Cerebellar nuclear complex (tissue), 1 donor: ENCODE measurements at regions not wholly inside any gene's neighbourhood (a gene's known extent, or its start where the extent isn't known, plus 50 kb on each side); places are given as distances from the start of the nearest gene placed in this dataset.

Source experiments
- DNase-seq, 2 experiments: peaks; one replicate each; lab custom pipeline; 2025; lab: John Stamatoyannopoulos, UW

DNA sequence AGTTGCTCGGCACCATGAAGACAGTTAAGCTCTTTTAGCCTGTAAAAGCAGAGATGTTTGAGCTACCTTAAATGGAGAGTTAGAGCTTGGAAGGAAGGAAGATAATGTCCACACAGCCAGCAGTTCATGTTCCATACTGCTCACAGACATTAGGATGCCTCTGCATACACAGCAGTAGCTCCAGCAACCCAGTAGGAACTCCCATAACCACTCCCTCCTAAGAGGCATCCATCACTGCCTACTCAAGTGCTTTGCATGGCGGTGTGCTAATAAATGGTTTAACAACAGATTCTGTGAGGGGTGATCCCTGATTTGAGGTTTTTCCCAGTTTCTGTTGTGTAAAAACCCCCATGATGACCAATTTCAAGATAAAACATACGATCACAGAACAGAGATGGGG lies 286.4 kb downstream of the HACE1 start:
- no peak for DNase-seq

DNA sequence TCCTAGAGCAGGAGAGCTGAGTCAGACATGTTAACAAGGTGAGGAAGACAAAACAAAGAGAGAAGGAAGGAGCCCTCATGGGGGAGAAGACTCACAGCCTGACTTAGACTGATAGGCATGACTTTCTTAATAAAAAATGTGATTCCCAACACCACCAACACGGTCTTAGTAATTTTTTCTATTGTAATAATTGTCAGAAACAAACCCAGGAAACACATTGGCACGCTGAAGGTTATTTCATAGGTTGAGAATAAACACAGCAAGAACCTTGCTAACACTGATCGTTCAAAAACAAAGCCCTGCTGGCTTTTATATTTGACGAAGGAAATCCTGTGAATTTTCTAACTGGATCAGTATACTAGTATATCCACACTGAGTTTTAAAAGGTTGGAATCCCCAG lies 286.8 kb downstream of the HACE1 start:
- no peak for DNase-seq

DNA sequence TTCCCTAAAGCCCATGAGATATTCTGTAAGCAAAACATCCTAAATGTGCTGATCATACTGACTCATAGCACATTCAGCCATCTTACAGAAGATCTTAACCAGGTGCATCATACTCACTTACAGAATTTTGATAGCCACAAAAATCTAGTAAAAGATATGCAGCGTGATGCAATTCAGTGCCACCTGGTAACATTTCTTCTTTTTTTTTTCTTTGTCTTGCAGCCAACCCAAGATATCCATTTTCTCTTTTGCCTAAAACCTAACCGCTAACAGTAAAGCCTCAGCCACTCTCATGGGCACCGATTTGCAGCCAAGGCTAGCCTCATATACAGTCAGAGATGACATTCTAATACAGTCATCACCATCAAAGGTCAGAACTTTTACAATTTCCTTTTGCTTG lies 293.3 kb downstream of the HACE1 start:
- DNase-seq, result no peak

DNA sequence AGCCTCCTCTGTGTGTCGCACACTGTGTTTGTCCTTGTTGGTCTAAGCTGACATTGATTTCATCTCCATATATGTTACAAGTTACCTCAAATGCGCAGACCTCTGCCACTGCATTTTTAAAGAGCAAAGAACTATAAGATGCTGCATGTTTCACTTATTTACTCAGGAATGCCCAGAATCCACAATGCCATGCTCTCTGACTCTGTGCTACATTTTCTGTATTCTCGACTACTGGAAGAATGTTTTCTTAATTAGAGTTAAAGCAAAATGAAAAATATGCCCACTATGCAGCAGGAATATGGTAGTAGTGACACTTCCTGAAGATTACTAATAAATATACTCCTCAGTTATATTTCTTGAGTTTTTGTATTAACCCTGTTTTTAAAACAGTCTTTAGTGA lies 296.4 kb downstream of the HACE1 start:
- no peak for DNase-seq

DNA sequence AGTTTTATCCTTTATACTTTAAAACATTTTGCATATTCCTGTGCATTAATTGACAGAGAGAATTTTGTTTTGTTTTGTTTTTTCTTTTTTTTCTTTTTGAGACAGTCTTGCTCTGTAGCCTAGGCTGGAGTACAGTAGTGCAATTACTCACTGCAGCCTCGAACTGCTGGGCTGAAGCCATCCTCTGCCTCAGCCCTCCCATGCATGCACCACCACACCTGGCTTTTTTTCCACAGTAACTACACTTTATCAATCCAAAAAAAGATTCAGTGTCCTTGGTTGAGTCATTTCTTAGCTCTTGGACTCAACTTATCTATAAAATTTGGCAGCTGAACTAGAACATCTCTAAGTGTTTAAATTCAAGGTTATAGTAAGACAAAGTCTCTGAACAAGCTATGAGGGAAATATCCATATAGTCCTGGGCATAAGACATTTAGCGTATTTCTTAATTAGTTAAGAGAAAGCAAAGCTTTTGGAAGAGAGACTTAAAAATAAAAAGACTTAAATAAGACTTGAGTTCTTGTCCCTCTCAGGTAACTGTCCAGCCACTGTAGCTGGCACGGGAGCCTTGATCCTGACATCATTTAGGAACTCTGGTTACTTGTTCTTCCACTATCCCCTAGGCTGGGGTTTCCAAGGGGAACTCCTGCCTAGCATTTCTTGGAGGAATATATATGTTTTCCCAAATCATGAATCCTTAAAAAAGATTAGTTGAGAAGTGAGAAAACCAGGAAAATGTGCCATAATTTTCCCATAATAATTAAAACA lies 300.1 kb downstream of the HACE1 start:
- no peak for DNase-seq

DNA sequence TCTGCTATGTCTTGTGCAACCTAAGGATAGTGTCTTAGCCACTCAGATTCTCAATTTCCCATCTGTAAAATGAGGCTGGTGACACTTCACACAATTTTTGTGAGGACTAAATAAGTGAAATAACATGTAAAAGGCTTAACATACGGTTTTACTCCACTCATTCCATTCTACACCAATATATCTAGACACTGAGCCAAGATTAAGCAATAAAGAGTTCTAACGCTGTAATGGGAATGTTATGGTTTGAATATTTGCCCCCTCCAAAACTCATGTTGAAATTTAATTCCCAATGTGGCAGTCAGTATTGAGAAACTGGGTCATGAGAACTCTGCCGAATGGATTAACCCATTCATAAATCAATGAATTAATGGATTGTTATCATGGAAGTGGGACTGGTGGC lies 301.0 kb downstream of the HACE1 start:
- no peak for DNase-seq

DNA sequence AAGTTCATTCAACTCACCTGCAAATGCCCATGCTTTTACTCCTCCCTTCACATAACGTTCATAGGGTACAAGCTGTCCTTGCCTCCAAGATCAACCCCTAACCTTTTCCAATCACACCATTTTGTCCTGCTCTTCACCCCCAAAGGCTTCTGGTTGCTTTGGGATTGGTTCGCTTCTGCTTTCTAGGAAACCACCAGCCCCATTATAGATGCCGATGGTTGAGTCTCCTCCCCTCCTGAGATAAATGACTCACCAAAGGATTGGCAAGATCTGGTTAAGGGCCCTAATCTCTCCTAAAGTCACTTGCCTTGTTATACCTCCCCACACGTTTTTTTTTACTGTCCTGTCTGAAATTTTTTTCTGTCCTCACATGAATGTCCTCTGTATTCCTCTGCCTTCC lies 311.4 kb downstream of the HACE1 start:
- DNase-seq, result no peak

DNA sequence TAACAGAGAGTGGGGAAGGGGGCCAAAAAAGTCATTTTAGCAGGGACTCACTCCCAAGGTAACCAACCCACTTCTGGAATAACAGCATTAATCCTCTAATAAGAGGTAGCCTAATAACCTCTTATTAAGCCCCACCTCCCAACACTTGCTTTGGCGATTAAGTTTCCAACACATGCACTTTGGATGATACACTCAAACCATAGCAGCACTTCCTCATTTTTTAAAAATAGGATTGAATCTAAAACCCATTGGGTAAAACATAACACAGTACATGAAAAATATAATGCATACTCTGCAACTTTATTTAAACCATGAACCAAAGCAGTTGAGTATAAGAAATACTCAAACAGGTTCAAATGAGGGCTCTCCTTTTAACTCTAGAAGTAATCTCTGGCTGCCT lies 318.3 kb downstream of the HACE1 start:
- no peak for DNase-seq

DNA sequence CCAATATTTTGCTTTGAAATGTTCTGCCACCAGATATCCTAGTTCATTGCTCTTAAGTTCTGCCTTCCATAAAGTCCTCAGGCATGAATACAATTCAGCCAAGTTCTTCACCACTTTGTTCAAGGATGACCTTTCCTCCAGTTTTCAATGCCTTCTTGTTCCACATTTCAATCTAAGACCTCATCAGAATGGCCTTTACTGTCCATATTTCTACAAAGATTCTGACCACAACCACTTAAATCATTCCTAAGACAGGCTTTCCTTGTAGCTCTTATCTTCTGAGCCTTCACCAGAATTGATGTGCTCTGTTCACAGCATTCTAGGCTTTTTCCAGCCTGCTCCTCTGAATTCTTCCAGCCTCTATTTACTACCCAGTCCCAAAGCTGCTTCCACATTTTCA lies 319.0 kb downstream of the HACE1 start:
- DNase-seq, result no peak

DNA sequence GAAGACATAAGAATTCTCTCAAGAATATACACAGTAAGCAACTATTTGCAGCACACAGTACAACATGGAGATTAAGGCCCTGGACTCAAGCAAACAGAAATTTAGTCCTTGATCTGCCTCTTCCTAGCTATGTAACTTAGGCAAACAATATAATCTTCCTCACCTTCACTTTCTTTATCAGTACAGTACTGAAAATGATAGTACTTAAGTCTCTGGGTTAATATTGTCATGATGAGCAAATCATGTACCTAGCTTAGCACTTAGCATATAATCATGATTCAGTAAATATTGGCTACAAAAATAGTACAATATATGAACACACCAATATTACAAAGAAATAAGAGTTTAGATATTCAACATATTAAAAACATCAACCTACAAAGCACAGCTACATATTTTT lies 320.5 kb downstream of the HACE1 start:
- no peak for DNase-seq

DNA sequence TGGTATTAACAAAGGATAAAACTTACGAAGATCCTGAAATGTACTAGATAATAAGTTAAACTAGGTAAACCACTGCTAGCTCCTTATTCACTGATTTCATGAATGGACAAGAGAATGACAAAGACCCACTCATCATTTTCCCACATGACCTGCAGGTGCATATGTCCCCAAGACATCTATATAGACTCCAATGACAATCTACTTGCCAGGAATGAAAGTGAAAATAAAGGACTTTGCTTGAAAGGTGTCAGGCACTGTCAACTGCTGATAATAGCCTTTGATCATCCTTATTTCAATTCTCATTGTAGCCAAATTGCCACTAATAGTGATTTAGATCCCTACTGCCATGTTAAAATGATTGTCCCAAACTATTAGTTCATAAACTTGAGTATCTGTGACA lies 321.8 kb downstream of the HACE1 start:
- no peak for DNase-seq

DNA sequence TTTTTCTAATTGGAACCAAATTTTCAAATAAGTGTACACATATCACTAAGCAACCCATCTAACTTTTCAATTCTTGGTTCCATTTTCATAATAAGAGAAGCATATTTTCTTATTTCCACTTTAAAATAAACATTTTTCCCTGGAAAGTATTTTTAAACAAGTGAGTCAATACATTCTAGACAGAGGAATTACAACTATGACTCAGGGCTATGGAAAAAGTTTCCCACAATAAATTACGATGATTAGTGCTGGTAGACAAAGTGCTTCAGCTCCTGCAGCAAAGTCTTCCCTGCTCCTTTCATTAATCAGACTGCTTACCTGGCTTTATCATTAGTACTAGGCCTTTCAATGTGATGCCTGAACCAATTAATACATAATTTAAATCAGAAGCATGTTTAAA lies 322.5 kb downstream of the HACE1 start:
- no peak for DNase-seq

DNA sequence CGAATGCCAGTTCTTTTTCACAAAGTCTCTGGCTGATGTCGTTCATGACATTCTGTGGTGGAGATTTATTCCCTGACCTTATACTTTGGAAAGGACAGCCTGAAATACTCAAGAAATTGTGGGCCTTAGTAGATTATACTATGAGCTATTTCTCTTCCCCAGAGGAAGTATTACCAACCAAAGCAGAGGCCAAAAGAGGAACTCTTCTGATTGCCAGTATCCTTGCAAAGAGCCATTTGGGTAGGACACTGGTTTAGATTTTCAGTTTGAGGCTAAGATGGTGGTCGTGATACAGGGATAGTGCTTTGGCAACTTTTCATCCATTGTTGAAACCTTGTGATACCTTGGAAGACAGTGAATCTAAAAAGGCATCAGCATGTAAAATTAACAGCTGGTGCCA lies 327.3 kb downstream of the HACE1 start:
- DNase-seq, result no peak

DNA sequence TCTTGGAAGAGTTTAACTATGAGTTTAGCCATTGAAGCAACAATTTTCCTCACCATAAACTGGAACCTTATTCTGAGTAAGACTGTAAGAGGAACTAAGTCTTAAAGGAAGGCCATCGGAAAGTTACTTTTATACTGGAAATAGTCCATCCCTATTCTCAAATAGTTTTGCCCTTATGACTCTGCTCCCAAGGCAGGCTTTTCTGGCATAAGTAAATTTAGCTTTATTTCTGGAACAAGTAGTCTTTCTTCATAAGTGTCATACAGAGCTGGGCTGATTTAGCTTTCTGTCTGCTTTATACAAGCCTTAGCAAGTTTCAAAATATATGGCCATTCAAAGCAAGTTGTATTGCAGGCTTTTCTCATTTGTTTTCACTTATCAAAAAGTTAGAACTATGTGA lies 328.1 kb downstream of the HACE1 start:
- DNase-seq, result no peak

DNA sequence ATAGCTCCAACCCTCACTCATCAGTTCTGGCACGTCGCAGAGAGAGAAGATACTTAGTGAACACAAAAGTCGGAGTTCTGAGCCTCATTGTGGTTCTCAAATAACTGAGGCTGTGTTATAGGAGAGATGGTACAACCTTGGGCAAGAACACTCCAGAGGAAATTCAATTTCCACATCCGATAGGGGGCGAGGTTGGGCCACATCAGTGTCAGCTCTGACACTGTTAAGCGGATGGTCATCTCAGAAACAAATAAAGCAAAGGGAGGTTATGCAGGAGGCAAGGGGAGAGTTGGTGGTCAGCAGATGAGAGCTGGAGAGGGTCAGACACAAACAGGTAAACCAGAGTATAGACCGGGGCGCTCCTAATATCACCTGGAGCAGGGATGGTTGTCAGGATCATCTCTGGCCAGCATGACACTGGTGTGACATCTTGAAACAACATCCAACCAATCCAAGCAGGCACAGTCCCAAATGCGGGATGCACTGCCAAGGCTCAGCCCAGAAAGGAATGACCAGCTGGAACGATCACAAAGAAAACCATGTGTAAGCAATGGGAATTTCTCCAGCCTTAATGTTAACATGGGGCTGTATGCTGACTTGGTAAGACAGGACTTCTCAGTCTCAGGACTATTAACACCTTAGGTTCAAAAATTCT lies 331.8 kb downstream of the HACE1 start:
- peak in 1 of 2 experiments; percentile 37 for DNase-seq

DNA sequence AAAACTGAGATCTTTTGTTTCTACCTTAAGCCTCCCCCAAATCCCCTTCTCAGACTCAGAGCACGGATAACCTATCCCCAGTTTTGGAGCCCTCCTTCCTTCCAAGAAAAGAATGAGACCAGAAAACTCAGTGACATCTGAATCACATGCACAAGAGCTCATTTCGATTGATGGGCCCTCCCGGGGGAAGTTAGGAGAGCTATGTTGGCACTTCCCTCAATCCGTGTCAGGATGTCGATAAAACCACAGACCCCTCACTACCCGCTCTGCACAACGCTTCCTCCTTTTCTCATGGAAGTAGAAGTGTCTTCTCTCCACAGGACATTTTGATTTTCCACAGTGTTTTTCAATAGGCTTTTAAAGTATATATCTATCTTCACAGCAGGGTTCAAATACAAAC lies 332.4 kb downstream of the HACE1 start:
- no peak for DNase-seq

DNA sequence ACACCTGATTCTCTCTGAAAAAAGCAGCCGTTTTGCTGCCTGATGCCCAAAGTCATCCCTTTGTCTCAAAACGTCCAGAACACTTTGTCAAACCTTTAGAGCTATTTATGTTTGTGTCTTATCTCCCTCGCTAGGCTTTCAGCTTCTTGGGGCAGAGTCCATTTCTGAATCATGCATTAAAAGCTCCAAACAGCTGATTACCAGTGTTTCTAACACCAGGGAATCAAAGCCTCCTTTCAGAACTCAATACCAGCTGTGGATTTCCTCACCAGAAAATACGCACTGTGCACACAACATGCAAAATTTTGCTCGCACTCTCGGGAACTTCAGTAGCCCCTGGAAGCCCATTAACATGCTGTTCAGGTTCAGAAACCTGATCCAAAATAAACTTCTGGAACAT lies 333.3 kb downstream of the HACE1 start:
- no peak for DNase-seq

DNA sequence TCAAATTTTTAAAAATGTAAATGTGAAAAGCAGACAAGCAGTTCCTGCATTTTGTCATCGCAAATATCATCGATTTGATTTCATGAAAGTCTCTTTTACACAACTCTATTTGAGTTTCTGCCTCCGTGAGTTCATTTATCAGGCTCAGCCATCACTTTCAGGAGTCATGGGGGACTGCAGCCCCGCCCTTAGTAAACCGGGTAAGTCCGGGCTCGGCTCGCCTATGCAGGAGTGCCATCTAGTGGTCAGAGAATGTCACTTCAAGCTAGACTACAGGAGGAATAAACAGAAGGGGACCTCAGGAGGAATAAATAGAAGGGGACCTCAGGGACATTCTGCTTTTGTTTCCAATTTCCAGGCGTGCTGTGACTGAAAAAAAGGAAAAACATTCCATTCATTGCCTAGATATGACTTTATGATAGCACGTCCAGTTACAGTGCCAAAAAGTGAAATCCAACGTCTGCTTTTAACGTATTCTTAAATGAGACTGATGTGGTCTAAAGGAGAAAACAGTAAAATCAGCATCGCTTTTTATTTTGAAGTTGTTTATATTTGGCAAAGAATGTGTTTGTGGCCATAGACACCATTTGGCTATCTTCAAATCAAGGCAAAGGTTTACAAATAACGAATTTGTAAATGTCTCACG lies 333.9 kb downstream of the HACE1 start:
- peak in 1 of 2 experiments; percentile 86 for DNase-seq

DNA sequence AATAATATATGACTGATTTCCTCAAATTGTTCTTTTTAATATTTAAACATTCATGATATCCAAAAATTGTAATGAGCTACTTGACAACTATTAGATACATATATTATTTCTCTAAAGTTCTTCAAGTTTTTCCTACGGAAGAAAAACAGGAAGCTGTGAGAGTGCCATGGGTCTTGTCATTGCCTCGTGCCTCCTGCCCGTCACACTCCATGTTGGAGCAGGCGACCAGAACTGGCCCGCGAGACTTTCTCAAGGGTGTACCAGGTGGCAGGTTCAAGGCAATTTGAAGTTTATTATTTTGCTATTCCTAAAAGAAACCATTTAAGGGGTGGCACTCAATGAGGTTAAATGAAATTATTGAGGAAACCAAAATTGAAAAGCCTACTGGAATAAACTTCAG lies 337.2 kb downstream of the HACE1 start:
- DNase-seq, result no peak

DNA sequence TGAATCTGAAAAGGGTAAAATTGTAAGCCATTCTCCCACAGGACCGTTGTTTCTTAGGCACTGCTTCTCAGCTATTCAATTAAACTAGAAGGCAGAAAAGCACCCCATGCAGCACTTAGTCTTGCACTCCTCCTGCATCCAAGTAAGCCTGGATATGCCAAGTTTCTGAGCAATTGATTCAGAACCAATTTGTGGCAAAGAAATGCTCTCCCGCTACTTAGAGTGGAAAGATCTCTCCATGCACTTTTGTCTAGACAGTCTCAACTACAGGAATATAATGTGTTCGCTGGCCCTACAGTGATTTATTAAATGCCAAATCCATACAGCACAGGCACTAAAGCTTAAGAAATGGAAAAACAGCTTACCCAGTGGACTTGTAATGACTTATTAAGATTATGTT lies 338.5 kb downstream of the HACE1 start:
- no peak for DNase-seq

DNA sequence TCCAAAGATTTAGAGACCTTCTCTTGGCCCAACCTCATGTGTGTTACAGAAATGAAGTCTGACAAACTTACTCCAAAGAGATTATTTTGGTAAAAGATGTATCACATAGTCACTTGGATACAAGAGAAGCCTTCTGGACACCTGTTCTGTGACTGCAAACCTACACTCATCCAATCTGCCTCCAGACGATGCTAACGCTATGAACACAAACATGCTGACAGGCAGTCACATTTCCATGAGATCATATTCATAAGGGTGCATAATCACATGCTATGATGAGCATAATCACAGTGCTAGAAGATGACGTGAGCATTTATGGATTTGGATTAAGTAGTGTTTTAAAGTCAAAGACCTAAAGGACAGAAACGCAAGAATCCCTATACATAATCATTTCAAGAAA lies 340.2 kb downstream of the HACE1 start:
- no peak for DNase-seq

DNA sequence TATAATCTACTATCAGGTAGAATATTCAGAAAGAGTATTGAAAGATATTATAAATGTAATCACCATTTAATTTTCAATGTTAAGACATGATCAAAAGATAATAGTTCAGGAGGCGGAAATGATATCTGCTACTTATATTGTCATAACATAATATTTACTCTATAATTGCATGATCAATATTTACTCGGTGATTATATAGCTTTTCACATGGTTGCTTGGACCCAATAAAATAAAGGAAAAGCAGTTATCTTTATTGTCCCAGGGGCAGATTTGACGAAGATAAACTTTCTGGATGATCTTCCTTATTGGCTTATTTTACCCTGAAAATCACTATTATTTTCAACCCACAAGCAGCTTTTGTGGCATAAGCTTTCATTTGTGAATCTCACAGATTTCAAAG lies 350.4 kb downstream of the HACE1 start:
- DNase-seq, result no peak

DNA sequence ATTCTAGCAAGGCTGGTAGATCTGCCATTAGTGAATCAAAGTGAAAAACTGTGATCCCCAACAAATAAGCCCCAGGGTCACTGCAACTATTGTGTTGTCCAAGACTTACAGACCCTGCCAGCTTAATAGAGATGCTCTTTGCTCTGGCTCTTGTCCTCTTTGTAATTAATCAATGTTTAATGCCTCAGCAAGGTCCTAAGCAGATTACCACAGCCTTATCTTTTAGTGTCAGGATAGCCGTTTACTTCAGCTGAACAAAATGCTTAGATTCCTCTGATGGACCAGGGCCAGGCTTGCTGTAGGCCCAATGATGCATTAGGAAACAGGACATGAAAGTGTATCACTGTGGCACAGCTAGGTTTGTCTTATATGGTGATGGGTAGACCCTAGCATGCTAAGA lies 353.3 kb downstream of the HACE1 start:
- no peak for DNase-seq

DNA sequence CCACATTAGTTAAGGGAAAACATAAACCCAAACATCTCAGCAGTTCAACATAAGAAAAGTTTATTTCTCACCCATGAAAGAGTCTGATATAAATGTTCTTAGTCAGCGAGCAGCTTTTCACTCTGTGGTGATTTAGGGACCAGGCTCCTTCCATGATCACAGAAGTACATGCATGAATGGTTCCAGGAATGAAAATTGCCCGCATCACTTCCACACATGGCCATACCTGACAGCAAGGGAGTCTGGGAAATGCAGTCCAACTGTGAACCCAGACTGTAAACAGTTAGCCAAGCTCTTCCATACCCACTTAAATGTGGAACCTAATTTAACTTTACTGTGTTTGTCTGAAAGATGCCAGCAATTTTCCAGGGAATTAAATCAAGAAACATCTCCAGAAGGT lies 353.9 kb downstream of the HACE1 start:
- no peak for DNase-seq
